H9 (cell line): ENCODE measurements at regions not wholly inside any gene's neighbourhood (a gene's known extent, or its start where the extent isn't known, plus 50 kb on each side); places are given as distances from the start of the nearest gene placed in this dataset.

Experiments used
- DNase-seq: peaks from one replicate; pipeline ENCODE4 v3.0.0-alpha.2; 2017
- H2AFZ ChIP-seq: one replicate; pipeline ENCODE4 v1.6.1; 2013; ENCODE audit warnings: mild to moderate bottlenecking, low read length, control low read depth, moderate library complexity
- H2AK5ac ChIP-seq: 2 replicates; pipeline ENCODE4 v1.6.1; 2013; ENCODE audit warnings: low read length, control low read depth, mixed read lengths; ENCODE audit not compliant: insufficient read length
- H2BK120ac ChIP-seq: one replicate; pipeline ENCODE4 v1.6.1; 2013; ENCODE audit warnings: low read depth, mild to moderate bottlenecking, low read length, control low read depth, inconsistent platforms; ENCODE audit not compliant: poor library complexity, severe bottlenecking
- H2BK12ac ChIP-seq: 2 replicates; pipeline ENCODE4 v1.6.1; 2013; ENCODE audit warnings: low read length, control low read depth, mixed read lengths, low read depth; ENCODE audit not compliant: insufficient read length
- H2BK15ac ChIP-seq: 2 replicates; pipeline ENCODE4 v1.6.1; 2013; ENCODE audit warnings: low read depth, low read length, control low read depth
- H2BK20ac ChIP-seq: one replicate; pipeline ENCODE4 v1.6.1; 2013; ENCODE audit warnings: low read depth, mild to moderate bottlenecking, low read length, control low read depth, inconsistent platforms; ENCODE audit not compliant: poor library complexity, severe bottlenecking
- H2BK5ac ChIP-seq: 2 replicates; pipeline ENCODE4 v1.6.1; 2013; ENCODE audit warnings: low read length, control low read depth, mixed read lengths; ENCODE audit not compliant: insufficient read length
- H3K14ac ChIP-seq: 2 replicates; pipeline ENCODE4 v1.6.1; 2013; ENCODE audit warnings: low read length, control low read depth; ENCODE audit not compliant: insufficient read depth
- H3K18ac ChIP-seq: 2 replicates; pipeline ENCODE4 v1.6.1; 2013; ENCODE audit warnings: low read depth, mild to moderate bottlenecking, mixed read lengths, low read length, control low read depth; ENCODE audit not compliant: insufficient read length
- H3K23ac ChIP-seq: 2 replicates; pipeline ENCODE4 v1.6.1; 2013; ENCODE audit warnings: low read length, control low read depth, mixed read lengths, low read depth; ENCODE audit not compliant: insufficient read length
- H3K23me2 ChIP-seq: 2 replicates; pipeline ENCODE4 v1.6.1; 2013; ENCODE audit warnings: low read depth, mild to moderate bottlenecking, mixed read lengths, low read length, control low read depth; ENCODE audit not compliant: insufficient read length, poor library complexity, severe bottlenecking
- H3K27ac ChIP-seq: 2 replicates; pipeline ENCODE4 v1.5.1; 2013; ENCODE audit warnings: low read length, control low read depth, mixed read lengths, low read depth; ENCODE audit not compliant: insufficient read length
- H3K27me3 ChIP-seq: 2 replicates; pipeline ENCODE4 v1.6.1; 2013; ENCODE audit warnings: low read length, control low read depth, inconsistent platforms; ENCODE audit not compliant: insufficient read depth
- H3K4ac ChIP-seq: 2 replicates; pipeline ENCODE4 v1.6.1; 2013; ENCODE audit warnings: low read depth, mild to moderate bottlenecking, control low read depth, inconsistent platforms, low read length, moderate library complexity
- H3K4me1 ChIP-seq: 2 replicates; pipeline ENCODE4 v1.6.1; 2013; ENCODE audit warnings: low read length, control low read depth, inconsistent platforms; ENCODE audit not compliant: insufficient read depth
- H3K4me2 ChIP-seq: 2 replicates; pipeline ENCODE4 v1.6.1; 2013; ENCODE audit warnings: low read length, control low read depth, mixed read lengths; ENCODE audit not compliant: insufficient read length, insufficient read depth
- H3K56ac ChIP-seq: 2 replicates; pipeline ENCODE4 v1.6.1; 2013; ENCODE audit warnings: low read depth, mild to moderate bottlenecking, mixed read lengths, low read length, control low read depth; ENCODE audit not compliant: insufficient read length
- H3K79me1 ChIP-seq: 2 replicates; pipeline ENCODE4 v1.6.1; 2013; ENCODE audit warnings: low read depth, mild to moderate bottlenecking, moderate library complexity, low read length, control low read depth, inconsistent platforms; ENCODE audit not compliant: insufficient read depth, poor library complexity, severe bottlenecking
- H3K79me2 ChIP-seq: 2 replicates; pipeline ENCODE4 v1.6.1; 2013; ENCODE audit warnings: low read length, control low read depth, inconsistent platforms; ENCODE audit not compliant: insufficient read depth
- H3K9ac ChIP-seq: 2 replicates; pipeline ENCODE4 v1.6.1; 2013; ENCODE audit warnings: low read length, control low read depth, mixed read lengths; ENCODE audit not compliant: insufficient read length; ENCODE audit errors: extremely low read depth
- H3K9me3 ChIP-seq: one replicate; pipeline ENCODE4 v1.6.1; 2013; ENCODE audit warnings: low read depth, low read length, inconsistent platforms; ENCODE audit not compliant: control insufficient read depth
- H3T11ph ChIP-seq: one replicate; pipeline ENCODE4 v1.6.1; 2013; ENCODE audit warnings: mild to moderate bottlenecking, low read length, control low read depth, inconsistent platforms
- H4K20me1 ChIP-seq: one replicate; pipeline ENCODE4 v1.6.1; 2013; ENCODE audit not compliant: control insufficient read depth, insufficient read length, insufficient read depth
- H4K5ac ChIP-seq: 2 replicates; pipeline ENCODE4 v1.6.1; 2013; ENCODE audit warnings: low read depth, mild to moderate bottlenecking, mixed read lengths, low read length, control low read depth; ENCODE audit not compliant: insufficient read length
- H4K8ac ChIP-seq: replicated peaks from 2 replicates; pipeline ENCODE4 v1.6.1; 2013; ENCODE audit warnings: low read length, control low read depth, mixed read lengths, low read depth; ENCODE audit not compliant: insufficient read length
- H4K91ac ChIP-seq: 2 replicates; pipeline ENCODE4 v1.6.1; 2013; ENCODE audit warnings: low read depth, mild to moderate bottlenecking, moderate library complexity, mixed read lengths, low read length, control low read depth; ENCODE audit not compliant: insufficient read length
- H3K27ac Mint-ChIP-seq, 3 experiments: 2 replicates in 2 of 3; 3 replicates in 1 of 3; pipeline ENCODE4 v1.8.0; 2020 to 2021; ENCODE audit warnings: mixed read lengths in 3 of 3, mild to moderate bottlenecking in 1 of 3, moderate library complexity in 1 of 3
- H3K27me3 Mint-ChIP-seq: 2 replicates; pipeline ENCODE4 v1.8.0; 2021; ENCODE audit warnings: low read depth, mild to moderate bottlenecking, moderate library complexity, mixed read lengths
- H3K36me3 Mint-ChIP-seq, 3 experiments: 2 replicates in 2 of 3; 3 replicates in 1 of 3; pipeline ENCODE4 v1.8.0; 2020 to 2021; ENCODE audit warnings: low read depth in 3 of 3, mixed read lengths in 3 of 3; ENCODE audit not compliant: insufficient read depth in 1 of 3
- H3K4me1 Mint-ChIP-seq, 2 experiments: 2 replicates each; pipeline ENCODE4 v1.8.0; 2020; ENCODE audit warnings: mixed read lengths in 2 of 2
- H3K4me3 Mint-ChIP-seq, 2 experiments: 2 replicates in 1 of 2; 3 replicates in 1 of 2; pipeline ENCODE4 v1.8.0; 2020 to 2021; ENCODE audit warnings: mild to moderate bottlenecking in 2 of 2, mixed read lengths in 2 of 2, moderate library complexity in 1 of 2
- H3K9me3 Mint-ChIP-seq, 2 experiments: 2 replicates in 1 of 2; 3 replicates in 1 of 2; pipeline ENCODE4 v1.8.0; 2020; ENCODE audit warnings: mild to moderate bottlenecking in 2 of 2, mixed read lengths in 2 of 2, moderate library complexity in 1 of 2
- WGBS: extraction: QIAGEN DNeasy Blood & Tissue Kit; methylation state at CpG from one replicate; pipeline ENCODE4 v1.1.7; 2013; ENCODE audit warnings: missing lambda C conversion rate, low lambda C conversion rate, mixed read lengths; ENCODE audit not compliant: insufficient read length; ENCODE audit errors: extremely low coverage; 5-methylcytosine and 5-hydroxymethylcytosine counted together
- TF ChIP-seq, protein P1 (sequence below): fragments of 200-600 bp; sonication (generic); conservative IDR thresholded peaks from 3 replicates; pipeline ENCODE4 v1.8.0; 2021; ENCODE audit warnings: antibody characterized with exemption, mild to moderate bottlenecking

DNA sequence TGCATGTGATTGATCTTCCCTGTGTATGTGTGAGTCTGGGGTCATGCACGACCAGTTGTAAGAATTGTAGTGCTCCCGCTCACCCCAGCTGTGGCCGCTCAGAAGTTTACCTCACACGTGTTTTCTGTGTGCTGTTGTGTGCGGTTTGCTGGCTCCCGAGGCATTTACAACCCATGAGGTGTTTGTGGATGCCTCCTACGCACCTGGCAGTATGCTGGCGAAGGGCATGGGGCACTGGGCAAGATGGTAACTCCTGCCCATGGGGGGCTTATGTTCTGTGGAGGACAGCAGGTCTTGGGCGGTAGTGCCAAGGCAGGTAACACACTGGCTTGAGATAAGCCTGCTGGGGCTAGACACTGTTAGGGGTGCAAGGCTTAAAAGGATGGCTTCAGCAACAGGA lies 102.6 kb upstream of the HS6ST1 start:
- Histone ChIP-seq H3K14ac (peak overlapping the region; percentile 55; the same call in 1 of the 2 replicates), H4K91ac (no peak overlapping the region), H2BK5ac (no peak overlapping the region), H4K8ac (no peak overlapping the region), H3T11ph (no peak overlapping the region), H3K9me3 (no peaks in the 10 kb centered on the region), H3K4me2 (no peak overlapping the region), H3K9ac (no peak overlapping the region), H4K20me1 (no peaks in the 10 kb centered on the region), H2BK120ac (no peak overlapping the region), H3K23me2 (no peaks in the 10 kb centered on the region), H3K27ac (no peak overlapping the region), H2AK5ac (no peak overlapping the region), H3K18ac (no peak overlapping the region), H3K79me1 (no peaks in the 10 kb centered on the region), H3K56ac (no peak overlapping the region), H2AFZ (no peak overlapping the region), H3K4ac (no peak overlapping the region), H3K23ac (no peak overlapping the region), H3K79me2 (no peaks in the 10 kb centered on the region), H4K5ac (no peak overlapping the region), H3K27me3 (no peaks in the 10 kb centered on the region), H3K4me1 (no peaks in the 10 kb centered on the region), H2BK12ac (no peak overlapping the region), H2BK15ac (no peak overlapping the region), H2BK20ac (no peak overlapping the region)
- DNase-seq, result peak; percentile 16
- H3K4me1 Mint-ChIP-seq, result peaks cover 13 to 15% of the 10 kb centered on the region in 2 experiments
- no CpG with 5 or more reads among the region's 9 CpGs for WGBS
- H3K36me3 Mint-ChIP-seq, result peaks cover 5 to 22% (median 9%) of the 10 kb centered on the region in 3 experiments; a peak in 6 of 7 replicates
- H3K9me3 Mint-ChIP-seq, result peaks cover 16 to 19% of the 10 kb centered on the region in 2 experiments
- H3K27me3 Mint-ChIP-seq, result peaks cover 14% of the 10 kb centered on the region
- TF ChIP-seq, protein P1, sequence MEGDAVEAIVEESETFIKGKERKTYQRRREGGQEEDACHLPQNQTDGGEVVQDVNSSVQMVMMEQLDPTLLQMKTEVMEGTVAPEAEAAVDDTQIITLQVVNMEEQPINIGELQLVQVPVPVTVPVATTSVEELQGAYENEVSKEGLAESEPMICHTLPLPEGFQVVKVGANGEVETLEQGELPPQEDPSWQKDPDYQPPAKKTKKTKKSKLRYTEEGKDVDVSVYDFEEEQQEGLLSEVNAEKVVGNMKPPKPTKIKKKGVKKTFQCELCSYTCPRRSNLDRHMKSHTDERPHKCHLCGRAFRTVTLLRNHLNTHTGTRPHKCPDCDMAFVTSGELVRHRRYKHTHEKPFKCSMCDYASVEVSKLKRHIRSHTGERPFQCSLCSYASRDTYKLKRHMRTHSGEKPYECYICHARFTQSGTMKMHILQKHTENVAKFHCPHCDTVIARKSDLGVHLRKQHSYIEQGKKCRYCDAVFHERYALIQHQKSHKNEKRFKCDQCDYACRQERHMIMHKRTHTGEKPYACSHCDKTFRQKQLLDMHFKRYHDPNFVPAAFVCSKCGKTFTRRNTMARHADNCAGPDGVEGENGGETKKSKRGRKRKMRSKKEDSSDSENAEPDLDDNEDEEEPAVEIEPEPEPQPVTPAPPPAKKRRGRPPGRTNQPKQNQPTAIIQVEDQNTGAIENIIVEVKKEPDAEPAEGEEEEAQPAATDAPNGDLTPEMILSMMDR, result no peak
- no peak overlapping the region for H3K27ac Mint-ChIP-seq
- H3K4me3 Mint-ChIP-seq, result no peak overlapping the region
